Naive thymus-derived CD8-positive, alpha-beta T cell (primary cell): ENCODE measurements at regions not wholly inside any gene's neighbourhood (a gene's known extent, or its start where the extent isn't known, plus 50 kb on each side); places are given as distances from the start of the nearest gene placed in this dataset.

Experiments used
- ATAC-seq, 2 donors: fragments of 150-1000 bp; cut with Tn5 transposase in 1 of 2; sonication (Bioruptor Pico), chemical (Tn5 transposase) in 1 of 2; 1 replicate in 1 of 2; 2 replicates in 1 of 2; pipeline ENCODE4 v1.10.0; 2021; ENCODE audit warnings: mild to moderate bottlenecking in 2 of 2, moderate library complexity in 2 of 2
- POLR2A ChIA-PET: fragments of 350-600 bp; sonication (Branson Sonifier 250); formaldehyde crosslinking; loops from one replicate; lab custom pipeline; 2021; ENCODE audit warnings: antibody characterized with exemption; lab: Charles Lee
- DNase-seq, 10 donors: peaks; one replicate each; pipeline versions ENCODE4 v3.0.0 to v3.0.0-alpha.2; 2020 to 2022
- H3K27ac Mint-ChIP-seq, 10 donors: one replicate each; pipeline ENCODE4 v1.8.0; 2020 to 2022; ENCODE audit warnings: mild to moderate bottlenecking in 10 of 10, mixed read lengths in 10 of 10, moderate library complexity in 4 of 10, inconsistent platforms in 1 of 10
- H3K27me3 Mint-ChIP-seq, 5 donors: one replicate each; pipeline ENCODE4 v1.8.0; 2021 to 2022; ENCODE audit warnings: mixed read lengths in 5 of 5
- H3K36me3 Mint-ChIP-seq, 3 donors: one replicate each; pipeline ENCODE4 v1.8.0; 2020 to 2022; ENCODE audit warnings: mixed read lengths in 3 of 3, mild to moderate bottlenecking in 2 of 3, inconsistent platforms in 1 of 3
- H3K4me1 Mint-ChIP-seq, 4 donors: one replicate each; pipeline ENCODE4 v1.8.0; 2021 to 2022; ENCODE audit warnings: mixed read lengths in 4 of 4
- H3K4me3 Mint-ChIP-seq, 10 donors: one replicate each; pipeline ENCODE4 v1.8.0; 2020 to 2022; ENCODE audit warnings: mild to moderate bottlenecking in 10 of 10, mixed read lengths in 10 of 10, moderate library complexity in 6 of 10, inconsistent platforms in 1 of 10
- H3K9me3 Mint-ChIP-seq, 9 donors: one replicate each; pipeline ENCODE4 v1.8.0; 2020 to 2022; ENCODE audit warnings: mixed read lengths in 9 of 9, mild to moderate bottlenecking in 3 of 9, inconsistent platforms in 1 of 9, moderate library complexity in 1 of 9

GRCh38 chr7:96949766-96950165 lies 55.6 kb upstream of the DLX6 start:
- no peak for ATAC-seq
- H3K9me3 Mint-ChIP-seq, result no peaks in the 10 kb centered on the region
- H3K4me3 Mint-ChIP-seq, result no peak overlapping the region
- H3K36me3 Mint-ChIP-seq, result no peaks in the 10 kb centered on the region
- no peak overlapping the region for H3K27ac Mint-ChIP-seq
- H3K27me3 Mint-ChIP-seq, result peaks cover 1 to 38% (median 9%) of the 10 kb centered on the region in 5 donors
- POLR2A ChIA-PET, result no interaction called here
- no peaks in the 10 kb centered on the region for H3K4me1 Mint-ChIP-seq
- DNase-seq, result no peak

GRCh38 chr7:96952974-96953391 lies 52.4 kb upstream of the DLX6 start:
- Mint-ChIP-seq H3K27ac (no peak overlapping the region), H3K36me3 (no peaks in the 10 kb centered on the region), H3K4me1 (no peaks in the 10 kb centered on the region), H3K27me3 (peaks cover 9 to 57% (median 15%) of the 10 kb centered on the region in 5 donors), H3K4me3 (no peak overlapping the region), H3K9me3 (peaks cover 0 to 1% (median 0%) of the 10 kb centered on the region in 9 donors)
- POLR2A ChIA-PET, result no interaction called here
- DNase-seq (no peak), ATAC-seq (no peak)

GRCh38 chr7:96953676-96954513 lies 51.5 kb upstream of the DLX6 start:
- H3K4me1 Mint-ChIP-seq, result no peaks in the 10 kb centered on the region
- POLR2A ChIA-PET, result no interaction called here
- no peak for DNase-seq
- no peaks in the 10 kb centered on the region for H3K36me3 Mint-ChIP-seq
- H3K27ac Mint-ChIP-seq, result no peak overlapping the region
- ATAC-seq, result no peak
- peaks cover 12 to 65% (median 18%) of the 10 kb centered on the region in 5 donors for H3K27me3 Mint-ChIP-seq
- peaks cover 0 to 1% (median 0%) of the 10 kb centered on the region in 9 donors for H3K9me3 Mint-ChIP-seq
- H3K4me3 Mint-ChIP-seq, result no peak overlapping the region
